Panc1 (cell line): ENCODE measurements at regions not wholly inside any gene's neighbourhood (a gene's known extent, or its start where the extent isn't known, plus 50 kb on each side); places are given as distances from the start of the nearest gene placed in this dataset.

Source experiments
- TCF7L2 ChIP-seq: IDR thresholded peaks from 2 replicates; pipeline ENCODE4 v1.6.1; 2011; ENCODE audit warnings: mild to moderate bottlenecking, low read depth, low read length, inconsistent platforms
- TF ChIP-seq, protein P1 (sequence below): fragments of 450-650 bp; IDR thresholded peaks from 2 replicates; pipeline ENCODE4 v1.5.1; 2017; ENCODE audit warnings: mild to moderate bottlenecking

- TF ChIP-seq, protein P1, sequence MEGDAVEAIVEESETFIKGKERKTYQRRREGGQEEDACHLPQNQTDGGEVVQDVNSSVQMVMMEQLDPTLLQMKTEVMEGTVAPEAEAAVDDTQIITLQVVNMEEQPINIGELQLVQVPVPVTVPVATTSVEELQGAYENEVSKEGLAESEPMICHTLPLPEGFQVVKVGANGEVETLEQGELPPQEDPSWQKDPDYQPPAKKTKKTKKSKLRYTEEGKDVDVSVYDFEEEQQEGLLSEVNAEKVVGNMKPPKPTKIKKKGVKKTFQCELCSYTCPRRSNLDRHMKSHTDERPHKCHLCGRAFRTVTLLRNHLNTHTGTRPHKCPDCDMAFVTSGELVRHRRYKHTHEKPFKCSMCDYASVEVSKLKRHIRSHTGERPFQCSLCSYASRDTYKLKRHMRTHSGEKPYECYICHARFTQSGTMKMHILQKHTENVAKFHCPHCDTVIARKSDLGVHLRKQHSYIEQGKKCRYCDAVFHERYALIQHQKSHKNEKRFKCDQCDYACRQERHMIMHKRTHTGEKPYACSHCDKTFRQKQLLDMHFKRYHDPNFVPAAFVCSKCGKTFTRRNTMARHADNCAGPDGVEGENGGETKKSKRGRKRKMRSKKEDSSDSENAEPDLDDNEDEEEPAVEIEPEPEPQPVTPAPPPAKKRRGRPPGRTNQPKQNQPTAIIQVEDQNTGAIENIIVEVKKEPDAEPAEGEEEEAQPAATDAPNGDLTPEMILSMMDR: no peak
- no peak for TF ChIP-seq TCF7L2
Measured at GRCh38 chr11:70727021-70727420, 328.7 kb downstream of the CTTN start.
